ENCODE measurements at regions not wholly inside any gene's neighbourhood (a gene's known extent, or its start where the extent isn't known, plus 50 kb on each side); places are given as distances from the start of the nearest gene placed in this dataset.

GRCh38 chr2:145034511-145034910, 514.6 kb upstream of the ZEB2 start:
- DNase-seq: no peak

- no peak for DNase-seq
These were observed 513.5 kb upstream of the ZEB2 start for GRCh38 chr2:145033438-145033837.

GRCh38 chr2:145032791-145033190, 512.9 kb upstream of the ZEB2 start:
- DNase-seq: no peak

DNA sequence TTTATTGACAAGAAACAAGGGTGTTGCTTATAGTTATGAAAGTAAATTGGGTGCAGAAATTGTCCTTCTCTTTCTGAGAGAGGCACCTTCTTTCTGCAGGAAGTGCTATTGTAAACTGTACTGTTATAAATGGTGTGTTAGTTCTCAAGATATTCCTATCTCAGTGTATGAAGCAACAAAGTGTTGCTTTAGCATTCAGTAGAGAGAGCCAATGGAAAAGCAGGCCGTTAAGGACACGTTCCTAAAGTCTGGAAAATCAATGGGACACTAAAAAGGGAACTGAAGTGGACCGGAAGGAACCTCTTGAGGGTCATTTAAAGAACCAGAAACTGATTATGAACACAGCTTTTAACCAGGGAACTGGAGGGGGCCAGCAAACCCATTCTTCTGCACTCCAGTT, 510.0 kb upstream of the ZEB2 start:
- DNase-seq: no peak

- DNase-seq: no peak
These were observed 509.2 kb upstream of the ZEB2 start for GRCh38 chr2:145029081-145029480.

- no peak for DNase-seq
These were observed 508.4 kb upstream of the ZEB2 start for GRCh38 chr2:145028101-145028920.

DNA sequence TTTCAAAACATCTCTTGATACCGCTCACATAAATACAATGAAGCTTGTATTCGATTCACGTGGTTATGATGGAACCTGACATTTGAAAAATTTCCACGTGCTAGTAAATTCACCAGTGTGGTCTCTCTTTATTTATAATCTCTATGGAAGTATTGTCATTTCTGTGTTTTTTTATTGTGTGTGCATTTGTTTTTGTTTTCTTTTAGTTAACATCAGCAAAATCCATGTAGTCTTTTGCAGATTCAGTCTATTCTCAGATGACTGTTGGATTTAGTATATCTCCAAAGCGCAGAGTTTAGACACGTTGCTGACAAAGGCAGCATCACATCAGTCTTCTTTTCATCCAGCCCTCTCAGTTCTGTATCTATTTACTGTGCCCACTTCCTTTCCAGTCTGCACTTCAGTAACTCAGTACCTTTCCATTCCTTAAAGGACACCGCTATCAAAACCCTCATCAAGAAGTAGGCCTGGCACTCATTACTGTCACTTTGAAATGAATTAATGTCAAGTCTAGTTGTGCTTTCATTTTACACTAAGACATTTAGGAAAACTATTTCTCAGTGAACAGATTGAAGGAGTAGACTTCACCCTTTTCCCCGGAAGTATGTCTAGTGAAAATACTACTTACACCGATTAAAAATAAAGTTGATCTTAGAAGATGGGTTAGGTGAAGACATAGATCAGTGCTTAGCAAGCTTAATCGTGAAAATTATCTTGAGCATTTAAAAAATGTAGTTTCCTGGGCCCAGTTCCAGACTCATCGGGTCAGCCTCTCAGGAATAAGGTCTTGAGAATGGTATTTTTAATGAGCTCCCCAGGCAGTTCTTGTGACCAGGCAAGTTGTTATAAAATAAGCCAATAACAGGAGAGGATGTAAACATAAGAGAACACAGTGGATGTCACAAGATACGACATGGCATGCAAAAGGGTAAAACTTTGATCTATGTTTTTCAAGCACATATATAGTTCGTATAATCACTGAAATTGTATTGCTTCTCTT, 506.8 kb upstream of the ZEB2 start:
- no peak for DNase-seq

DNA sequence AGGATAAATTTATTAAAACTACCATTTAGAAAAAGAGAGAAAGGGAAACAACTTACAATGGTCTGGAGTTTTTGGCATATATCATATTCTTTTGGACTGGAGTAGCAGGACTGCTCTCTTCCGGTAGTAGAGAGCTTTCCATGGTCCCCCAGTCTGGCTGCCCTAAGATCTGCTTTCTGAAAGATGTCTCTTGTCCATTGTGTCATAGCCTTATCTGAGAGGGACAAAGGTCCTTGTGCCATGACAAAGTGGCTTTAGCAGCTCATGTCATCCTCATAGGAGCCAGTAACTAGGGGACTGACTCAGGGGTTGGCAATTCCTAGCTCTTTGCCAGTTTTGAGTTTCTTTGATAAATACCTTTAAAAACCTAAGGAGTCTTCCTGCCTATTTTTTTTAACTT, 505.5 kb upstream of the ZEB2 start:
- no peak for DNase-seq

- DNase-seq: no peak
These were observed 503.5 kb upstream of the ZEB2 start for GRCh38 chr2:145023334-145023934.

- no peak for DNase-seq
These were observed 502.9 kb upstream of the ZEB2 start for GRCh38 chr2:145022666-145023333.

DNA sequence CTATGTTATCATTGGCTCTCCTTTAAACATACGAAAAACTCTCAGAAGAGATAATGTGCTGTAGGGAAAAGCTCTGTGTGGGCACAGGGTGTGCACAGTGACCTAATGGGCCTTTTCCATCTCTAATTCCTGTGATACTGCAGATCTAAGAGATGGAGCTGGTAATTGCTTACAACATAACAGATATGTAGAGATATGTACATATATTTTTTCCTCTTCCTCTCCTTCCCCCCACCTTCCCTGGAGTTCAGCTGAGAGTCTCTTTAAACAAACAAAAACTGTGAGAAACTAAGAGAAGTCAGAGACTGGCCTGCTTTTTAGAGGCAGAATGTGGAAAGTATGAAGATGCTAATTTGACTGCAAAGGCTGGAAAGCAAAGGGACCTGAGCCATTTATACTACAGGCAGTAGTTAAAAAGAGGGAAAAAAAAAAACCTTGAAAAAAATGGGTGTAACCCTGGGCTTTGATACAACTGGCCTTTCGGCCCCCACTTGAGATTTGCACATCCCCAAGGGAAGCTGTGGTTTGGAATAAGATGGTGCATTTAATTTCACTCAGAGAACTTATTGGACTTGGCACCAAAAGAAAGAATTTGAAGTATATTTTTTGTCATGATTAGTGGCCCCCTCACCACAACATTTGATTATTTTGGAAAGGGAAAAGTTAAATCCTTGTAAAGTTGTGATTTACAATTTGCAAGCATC, 502.2 kb upstream of the ZEB2 start:
- DNase-seq: no peak

GRCh38 chr2:145020694-145021093, 500.8 kb upstream of the ZEB2 start:
- no peak for DNase-seq

DNA sequence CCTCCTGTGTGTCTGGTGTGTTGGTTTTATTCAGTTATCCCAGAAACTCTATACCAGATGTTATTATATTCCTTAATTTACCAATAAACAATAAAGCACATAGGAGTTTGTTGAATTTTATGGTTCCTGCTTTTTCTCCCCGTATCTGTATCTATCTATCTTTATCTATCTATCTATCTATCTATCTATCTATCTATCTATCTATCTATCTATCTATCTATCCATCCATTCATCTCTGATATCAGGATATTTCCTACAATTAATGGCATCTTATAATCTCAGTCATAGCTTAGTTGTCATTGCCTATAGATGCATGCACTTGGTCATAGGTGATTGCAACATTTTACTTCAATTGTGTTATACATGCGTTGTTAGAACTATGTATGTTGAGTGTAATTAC, 500.2 kb upstream of the ZEB2 start:
- DNase-seq: no peak

DNA sequence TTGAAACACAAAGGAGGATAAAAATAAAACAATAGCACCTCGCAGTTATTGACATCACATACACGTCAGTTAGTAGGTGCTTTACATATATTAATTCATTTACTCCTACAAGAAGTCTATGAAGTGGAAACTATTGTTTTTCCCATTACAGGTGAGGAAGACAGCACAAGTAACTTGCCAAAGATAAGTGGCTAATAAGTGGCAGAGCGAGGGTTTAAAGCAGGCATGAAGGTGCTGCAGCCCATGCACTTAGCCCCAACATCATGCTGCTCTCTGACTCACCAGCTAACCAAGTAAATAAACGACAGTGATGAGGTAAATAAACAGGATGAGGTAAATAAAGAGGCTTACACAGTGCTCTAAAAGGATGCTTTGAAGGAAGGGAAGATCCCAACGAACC, 498.6 kb upstream of the ZEB2 start:
- DNase-seq: no peak

GRCh38 chr2:145017149-145017548, 497.2 kb upstream of the ZEB2 start:
- DNase-seq: no peak

DNA sequence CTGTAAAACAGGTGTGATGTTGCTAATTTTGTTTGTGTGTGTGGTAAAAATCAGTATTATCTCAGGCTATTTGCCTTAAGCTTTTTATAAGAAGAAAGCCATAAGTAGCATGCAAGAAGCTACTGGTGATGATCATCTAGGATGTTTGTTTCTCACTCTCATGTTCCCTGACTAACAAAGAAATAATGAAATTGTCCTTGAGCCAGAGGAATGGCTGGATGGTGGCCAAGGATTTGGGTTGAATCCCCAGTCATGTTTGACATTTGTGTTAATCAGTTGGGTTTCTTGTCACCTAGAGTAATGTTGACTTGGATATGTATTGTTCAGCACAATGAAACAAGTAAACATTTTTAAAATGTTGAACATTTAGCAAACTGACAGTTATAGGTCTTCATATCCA, 496.8 kb upstream of the ZEB2 start:
- no peak for DNase-seq

- no peak for DNase-seq
These were observed 495.6 kb upstream of the ZEB2 start for GRCh38 chr2:145015561-145015960.

DNA sequence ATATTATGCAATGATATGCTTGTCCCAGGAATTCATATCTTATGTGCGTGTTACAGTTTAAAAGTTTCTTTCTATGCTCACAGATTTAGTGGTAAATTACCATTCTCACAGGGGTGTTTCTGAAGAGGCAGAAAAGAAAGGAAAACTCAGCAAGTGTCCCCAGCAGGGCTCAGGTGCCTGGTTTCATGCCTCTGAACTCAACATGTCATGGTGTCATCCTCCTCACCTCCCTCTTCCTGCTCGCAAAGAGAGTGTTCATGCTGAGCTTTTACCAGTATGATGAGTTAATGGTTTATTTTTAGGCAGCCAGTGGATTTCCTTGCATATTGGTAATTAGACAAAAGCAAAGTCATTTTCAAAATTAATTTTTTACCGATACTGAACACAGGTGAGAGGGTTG, 492.9 kb upstream of the ZEB2 start:
- DNase-seq: no peak

DNA sequence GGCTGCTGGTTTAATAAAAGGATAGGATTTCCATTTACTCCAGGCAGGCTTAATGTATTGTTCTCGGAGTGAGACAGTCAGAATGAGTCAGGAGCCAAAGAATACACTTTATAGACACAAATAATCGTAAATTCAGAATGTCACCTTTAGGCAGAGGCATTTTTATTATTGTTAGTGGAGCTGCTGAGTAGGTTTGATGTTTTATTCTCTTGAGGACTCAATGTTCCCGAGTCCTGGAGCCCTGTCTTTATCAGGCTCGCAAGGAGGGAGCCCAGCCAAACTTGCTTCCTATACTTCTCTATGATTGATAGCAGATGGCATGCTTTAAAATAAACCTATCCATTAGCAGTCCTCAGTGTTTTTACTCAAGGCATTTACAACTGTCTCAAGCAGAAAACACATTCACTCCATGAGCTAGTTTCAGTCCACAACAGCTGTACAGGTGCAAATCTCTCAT, 492.3 kb upstream of the ZEB2 start:
- DNase-seq: no peak

- no peak for DNase-seq
These were observed 490.7 kb upstream of the ZEB2 start for GRCh38 chr2:145010635-145011034.

DNA sequence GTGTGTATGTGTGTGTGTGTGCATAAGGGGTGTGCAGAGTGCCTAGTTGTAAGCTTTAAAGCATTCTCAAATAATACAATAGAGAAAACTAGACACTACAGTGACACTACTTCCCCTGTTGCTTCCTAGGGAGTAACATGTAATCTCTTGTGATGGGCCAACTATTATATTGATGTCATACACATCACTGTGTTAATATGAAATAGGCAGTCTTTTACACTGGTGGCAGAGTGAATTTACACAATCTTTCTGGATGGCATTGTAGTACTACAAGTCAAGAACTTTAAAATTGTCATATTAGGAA, 488.0 kb upstream of the ZEB2 start:
- no peak for DNase-seq

Data from SHP77 treated with DMSO at 0.1 percent for 48 hours (cell line).